ENCODE measurements at regions not wholly inside any gene's neighbourhood (a gene's known extent, or its start where the extent isn't known, plus 50 kb on each side); places are given as distances from the start of the nearest gene placed in this dataset.

DNA sequence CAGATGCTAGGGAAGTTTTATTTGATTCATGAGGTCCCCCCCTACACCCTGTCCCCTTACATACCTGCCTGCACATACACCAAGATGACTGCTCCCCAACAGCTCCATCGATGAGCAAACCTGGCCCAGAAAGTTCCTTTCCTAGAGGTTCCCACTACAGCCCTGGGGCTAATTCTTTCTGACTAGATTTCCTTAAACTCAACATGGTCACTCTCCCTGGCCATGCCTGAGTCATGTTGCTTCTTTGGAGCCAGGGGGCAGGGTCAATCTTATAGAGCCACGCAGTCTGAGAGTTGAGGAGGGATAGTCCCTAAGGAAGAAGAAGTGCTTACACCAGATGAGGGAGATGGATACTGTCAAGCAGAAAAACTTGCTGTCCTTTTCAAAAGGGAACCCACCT is 67.7 kb upstream of the GLI2 start:
- TF ChIP-seq, protein P1, sequence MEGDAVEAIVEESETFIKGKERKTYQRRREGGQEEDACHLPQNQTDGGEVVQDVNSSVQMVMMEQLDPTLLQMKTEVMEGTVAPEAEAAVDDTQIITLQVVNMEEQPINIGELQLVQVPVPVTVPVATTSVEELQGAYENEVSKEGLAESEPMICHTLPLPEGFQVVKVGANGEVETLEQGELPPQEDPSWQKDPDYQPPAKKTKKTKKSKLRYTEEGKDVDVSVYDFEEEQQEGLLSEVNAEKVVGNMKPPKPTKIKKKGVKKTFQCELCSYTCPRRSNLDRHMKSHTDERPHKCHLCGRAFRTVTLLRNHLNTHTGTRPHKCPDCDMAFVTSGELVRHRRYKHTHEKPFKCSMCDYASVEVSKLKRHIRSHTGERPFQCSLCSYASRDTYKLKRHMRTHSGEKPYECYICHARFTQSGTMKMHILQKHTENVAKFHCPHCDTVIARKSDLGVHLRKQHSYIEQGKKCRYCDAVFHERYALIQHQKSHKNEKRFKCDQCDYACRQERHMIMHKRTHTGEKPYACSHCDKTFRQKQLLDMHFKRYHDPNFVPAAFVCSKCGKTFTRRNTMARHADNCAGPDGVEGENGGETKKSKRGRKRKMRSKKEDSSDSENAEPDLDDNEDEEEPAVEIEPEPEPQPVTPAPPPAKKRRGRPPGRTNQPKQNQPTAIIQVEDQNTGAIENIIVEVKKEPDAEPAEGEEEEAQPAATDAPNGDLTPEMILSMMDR (IDR thresholded peaks at IDR 0.05; ENCODE audit: low read depth, low read length, poor library complexity, severe bottlenecking) = no peak
- no peak for TF ChIP-seq EZH2phosphoT487 (IDR thresholded peaks at IDR 0.05; ENCODE audit: borderline replicate concordance, low read length)
